Keratinocyte (primary cell): ENCODE measurements at regions not wholly inside any gene's neighbourhood (a gene's known extent, or its start where the extent isn't known, plus 50 kb on each side); places are given as distances from the start of the nearest gene placed in this dataset.

Experiments used
- EZH2 ChIP-seq: IDR thresholded peaks from one replicate; pipeline ENCODE4 v1.6.1; 2012; ENCODE audit warnings: inconsistent platforms, mild to moderate bottlenecking, low read length, moderate library complexity
- TF ChIP-seq, protein P1 (sequence below), 3 experiments: IDR thresholded peaks in 1 of 3; conservative IDR thresholded peaks in 1 of 3; optimal IDR thresholded peaks in 1 of 3; 2 replicates in 2 of 3; 3 replicates in 1 of 3; pipeline versions ENCODE3 to v1.5.1; 2011; ENCODE audit warnings: low read length in 3 of 3, mild to moderate bottlenecking in 3 of 3, moderate library complexity in 2 of 3, control low read depth in 1 of 3, inconsistent platforms in 1 of 3; ENCODE audit not compliant: insufficient read depth in 2 of 3; ENCODE audit errors: extremely low read depth in 1 of 3

DNA sequence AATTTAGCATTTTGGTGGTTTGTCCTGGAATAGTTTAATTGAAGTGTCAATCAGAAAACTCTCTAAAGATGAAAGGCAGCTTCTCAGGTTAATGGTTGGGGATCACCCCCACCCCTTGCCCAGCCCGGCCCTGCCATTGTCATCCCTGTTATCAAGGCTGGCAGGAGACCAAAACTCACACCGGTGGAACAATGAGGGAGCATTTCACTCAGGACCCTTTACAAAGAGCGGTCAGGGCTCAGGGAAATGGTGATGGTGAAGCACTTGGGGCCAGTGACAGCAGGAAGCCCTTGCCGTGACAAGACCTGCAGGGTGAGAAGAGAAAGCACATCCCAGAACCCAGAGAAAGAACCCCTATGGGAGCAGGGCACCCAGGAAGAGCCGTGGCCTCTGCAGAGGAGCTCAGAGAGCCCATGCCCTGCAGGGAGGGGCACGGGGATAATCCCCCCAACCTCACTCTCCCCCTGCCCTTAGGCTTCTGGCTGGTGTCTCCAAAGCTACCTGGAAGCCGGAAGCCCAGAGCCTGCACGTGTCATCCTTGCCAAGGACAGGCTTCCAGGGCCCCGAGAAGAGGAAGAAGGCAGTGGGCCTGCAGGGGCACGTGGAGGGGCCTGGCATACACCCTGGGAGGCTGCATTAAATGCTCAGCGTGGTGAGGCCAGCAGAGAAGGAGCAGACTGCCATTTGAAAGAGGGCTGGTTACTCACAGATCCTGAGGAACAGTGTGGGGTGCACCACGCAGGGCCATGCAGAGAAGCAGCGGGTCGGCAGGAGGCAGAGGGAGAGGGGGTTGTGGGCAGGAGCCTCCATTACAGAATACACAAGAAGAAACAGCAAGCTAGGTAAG is 80.6 kb upstream of the PRR20G start:
- TF ChIP-seq, protein P1, sequence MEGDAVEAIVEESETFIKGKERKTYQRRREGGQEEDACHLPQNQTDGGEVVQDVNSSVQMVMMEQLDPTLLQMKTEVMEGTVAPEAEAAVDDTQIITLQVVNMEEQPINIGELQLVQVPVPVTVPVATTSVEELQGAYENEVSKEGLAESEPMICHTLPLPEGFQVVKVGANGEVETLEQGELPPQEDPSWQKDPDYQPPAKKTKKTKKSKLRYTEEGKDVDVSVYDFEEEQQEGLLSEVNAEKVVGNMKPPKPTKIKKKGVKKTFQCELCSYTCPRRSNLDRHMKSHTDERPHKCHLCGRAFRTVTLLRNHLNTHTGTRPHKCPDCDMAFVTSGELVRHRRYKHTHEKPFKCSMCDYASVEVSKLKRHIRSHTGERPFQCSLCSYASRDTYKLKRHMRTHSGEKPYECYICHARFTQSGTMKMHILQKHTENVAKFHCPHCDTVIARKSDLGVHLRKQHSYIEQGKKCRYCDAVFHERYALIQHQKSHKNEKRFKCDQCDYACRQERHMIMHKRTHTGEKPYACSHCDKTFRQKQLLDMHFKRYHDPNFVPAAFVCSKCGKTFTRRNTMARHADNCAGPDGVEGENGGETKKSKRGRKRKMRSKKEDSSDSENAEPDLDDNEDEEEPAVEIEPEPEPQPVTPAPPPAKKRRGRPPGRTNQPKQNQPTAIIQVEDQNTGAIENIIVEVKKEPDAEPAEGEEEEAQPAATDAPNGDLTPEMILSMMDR (optimal IDR thresholded peaks at IDR 0.05 in 1 of 3, IDR thresholded peaks at IDR 0.05 in 1 of 3, conservative IDR thresholded peaks at IDR 0.05 in 1 of 3; ENCODE audit: extremely low read depth in 1 of 3, insufficient read depth in 2 of 3, low read length in 3 of 3) = no peak
- TF ChIP-seq EZH2 = no peak
